MG63 (cell line): ENCODE measurements at regions not wholly inside any gene's neighbourhood (a gene's known extent, or its start where the extent isn't known, plus 50 kb on each side); places are given as distances from the start of the nearest gene placed in this dataset.
"Not testable (repeated sequence)": the region's sequence is repeated elsewhere in the genome, so short reads cannot be mapped to it uniquely, and the experiment has no call there.

Experiments
- DNase-seq: peaks from one replicate; pipeline ENCODE4 v3.0.0-alpha.2; 2020
- H3K27me3 ChIP-seq: fragments of 250-450 bp; sonication (Bioruptor Pico); 2 replicates; pipeline ENCODE4 v1.5.1; 2020; ENCODE audit warnings: mild to moderate bottlenecking, moderate library complexity
- H3K36me3 ChIP-seq: fragments of 250-450 bp; sonication (Bioruptor Pico); 2 replicates; pipeline ENCODE4 v1.5.1; 2020; ENCODE audit warnings: mild to moderate bottlenecking, moderate library complexity
- H3K4me3 ChIP-seq: fragments of 250-450 bp; sonication (Bioruptor Pico); 2 replicates; pipeline ENCODE4 v1.5.1; 2020; ENCODE audit warnings: mild to moderate bottlenecking, moderate library complexity
- H3K9me3 ChIP-seq: fragments of 250-450 bp; sonication (Bioruptor Pico); 2 replicates; pipeline ENCODE4 v1.5.1; 2020; ENCODE audit warnings: mild to moderate bottlenecking, moderate library complexity

- not testable (repeated sequence) for H3K4me3 ChIP-seq, DNase-seq, H3K36me3 ChIP-seq, H3K9me3 ChIP-seq, H3K27me3 ChIP-seq
These were observed 52.0 kb downstream of the SYT15B start for GRCh38 chr10:47711428-47711827.

DNA sequence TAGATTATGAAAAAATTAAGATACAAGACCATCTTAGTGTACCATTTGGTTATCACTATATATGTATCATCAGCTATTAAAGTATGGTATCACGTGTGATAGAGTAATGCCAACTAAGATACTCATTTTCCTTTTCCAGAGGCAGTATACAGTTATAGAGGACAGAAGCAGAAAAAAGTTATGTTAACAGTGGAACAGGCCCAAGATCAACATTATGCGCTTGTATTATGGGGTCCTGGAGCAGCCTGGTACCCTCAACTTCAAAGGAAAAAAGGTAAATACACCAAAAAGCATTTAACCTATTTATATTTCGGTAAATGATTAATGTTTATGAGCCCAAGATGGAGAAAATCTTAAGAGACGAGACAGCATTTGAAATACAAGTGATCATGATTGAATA is 52.9 kb downstream of the SYT15B start:
- DNase-seq, H3K4me3 ChIP-seq, H3K9me3 ChIP-seq, H3K36me3 ChIP-seq, H3K27me3 ChIP-seq: not testable (repeated sequence)

DNA sequence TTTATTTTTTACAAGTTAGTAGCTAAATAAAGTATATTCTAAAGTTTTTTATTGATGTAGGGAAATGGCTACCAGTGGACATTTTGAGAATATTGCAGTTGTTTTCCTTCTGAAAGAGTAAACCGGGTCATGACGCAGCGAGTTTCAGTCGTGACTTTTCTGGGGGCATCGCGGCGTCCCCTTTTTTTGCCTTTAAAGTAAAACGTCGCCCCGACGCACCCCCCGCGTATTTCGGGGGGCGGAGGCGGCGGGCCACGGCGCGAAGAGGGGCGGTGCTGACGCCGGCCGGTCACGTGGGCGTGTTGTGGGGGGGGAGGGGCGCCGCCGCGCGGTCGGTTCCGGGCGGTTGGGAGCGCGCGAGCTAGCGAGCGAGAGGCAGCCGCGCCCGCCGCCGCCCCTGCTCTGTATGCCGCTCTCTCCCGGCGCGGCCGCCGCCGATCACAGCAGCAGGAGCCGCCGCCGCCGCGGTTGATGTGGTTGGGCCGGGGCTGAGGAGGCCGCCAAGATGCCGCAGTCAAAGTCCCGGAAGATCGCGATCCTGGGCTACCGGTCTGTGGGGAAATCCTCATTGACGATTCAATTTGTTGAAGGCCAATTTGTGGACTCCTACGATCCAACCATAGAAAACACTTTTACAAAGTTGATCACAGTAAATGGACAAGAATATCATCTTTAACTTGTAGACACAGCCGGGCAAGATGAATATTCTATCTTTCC is 57.5 kb downstream of the SYT15B start:
- not testable (repeated sequence) for H3K27me3 ChIP-seq, H3K9me3 ChIP-seq, H3K36me3 ChIP-seq
- H3K4me3 ChIP-seq: peak overlapping the region; percentile 55
- peak; percentile 71 for DNase-seq

DNA sequence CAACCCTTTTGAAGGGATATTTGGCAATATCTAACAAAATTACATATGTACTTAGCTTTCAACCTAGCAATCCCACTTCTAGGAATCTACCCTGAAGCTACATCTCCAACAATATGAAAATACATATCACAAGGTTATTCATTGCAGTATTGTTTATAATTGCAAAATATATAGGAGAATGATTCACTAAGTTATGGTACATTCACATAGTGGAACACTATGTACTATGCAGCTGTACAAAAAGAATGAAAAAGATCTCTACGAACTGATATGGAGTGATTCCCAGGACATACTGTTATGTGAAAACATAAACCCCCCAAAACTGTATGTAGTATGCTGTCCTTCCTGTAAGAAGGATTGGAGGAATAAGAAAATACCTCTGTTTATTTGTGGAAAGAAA is 62.1 kb downstream of the SYT15B start:
- H3K4me3 ChIP-seq, H3K9me3 ChIP-seq, H3K36me3 ChIP-seq, H3K27me3 ChIP-seq, DNase-seq: not testable (repeated sequence)

DNA sequence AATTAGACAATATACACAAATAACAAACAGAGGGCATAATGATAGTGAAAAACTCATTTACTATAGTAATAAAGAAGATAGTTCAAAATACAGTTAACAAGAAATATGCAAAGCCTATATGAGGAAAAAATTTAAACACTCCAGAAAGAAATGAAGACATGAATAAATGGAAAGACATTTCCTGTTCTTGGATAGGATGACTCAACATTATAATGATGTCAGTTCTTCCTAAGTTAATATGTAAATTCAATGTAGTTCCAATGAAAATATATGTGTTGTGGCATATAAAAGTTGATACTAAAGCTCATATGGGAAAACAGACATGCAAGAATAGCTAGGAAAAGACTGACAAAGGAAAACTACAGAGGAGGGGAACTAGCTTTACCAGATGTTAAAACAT is 63.5 kb downstream of the SYT15B start:
- not testable (repeated sequence) for H3K36me3 ChIP-seq, H3K4me3 ChIP-seq, DNase-seq, H3K27me3 ChIP-seq, H3K9me3 ChIP-seq

DNA sequence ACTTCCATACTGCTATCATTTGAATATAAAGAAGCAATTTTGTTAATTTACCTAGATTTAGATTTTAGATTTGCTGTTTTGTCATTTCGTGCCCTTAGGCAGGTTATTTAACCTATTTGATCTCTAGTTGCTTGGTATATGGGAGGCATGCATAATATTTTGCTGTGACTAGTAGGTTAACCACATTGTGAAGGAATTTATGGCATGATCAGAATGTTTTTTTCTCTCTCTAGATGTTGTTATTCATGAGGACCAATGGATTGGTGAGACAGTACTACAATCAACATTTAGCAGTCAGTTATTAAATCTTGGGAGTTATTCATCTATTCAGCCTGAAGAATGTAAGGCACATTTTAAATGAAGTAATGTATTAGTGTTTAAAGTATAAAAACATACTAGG is 67.2 kb downstream of the SYT15B start:
- not testable (repeated sequence) for H3K9me3 ChIP-seq, H3K27me3 ChIP-seq, DNase-seq, H3K36me3 ChIP-seq, H3K4me3 ChIP-seq

DNA sequence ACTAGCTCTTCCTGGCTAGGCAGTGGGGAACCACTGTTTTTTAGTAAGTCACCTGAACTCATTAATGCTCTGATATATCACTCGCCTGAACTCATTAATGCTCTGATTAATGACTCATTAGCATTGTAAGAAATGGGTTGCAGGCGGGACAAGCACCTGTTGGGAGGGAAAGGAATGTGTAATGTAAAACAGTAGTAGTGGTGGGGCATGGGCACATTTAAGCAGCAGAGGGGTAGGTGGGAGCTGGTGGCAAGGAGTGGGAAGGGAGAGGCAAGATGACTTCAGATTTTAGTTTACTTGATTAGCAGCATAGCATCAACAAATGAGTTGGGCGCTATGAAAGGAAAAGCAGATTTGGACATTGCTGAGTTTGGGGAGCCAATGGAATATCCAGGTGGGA is 68.2 kb downstream of the SYT15B start:
- not testable (repeated sequence) for DNase-seq, H3K9me3 ChIP-seq, H3K36me3 ChIP-seq, H3K27me3 ChIP-seq, H3K4me3 ChIP-seq

- H3K36me3 ChIP-seq, H3K27me3 ChIP-seq, H3K9me3 ChIP-seq, H3K4me3 ChIP-seq, DNase-seq: not testable (repeated sequence)
These were observed 73.1 kb downstream of the SYT15B start for GRCh38 chr10:47690304-47690703.

- not testable (repeated sequence) for H3K27me3 ChIP-seq, H3K9me3 ChIP-seq, DNase-seq, H3K4me3 ChIP-seq, H3K36me3 ChIP-seq
These were observed 79.4 kb downstream of the SYT15B start for GRCh38 chr10:47683826-47684475.

GRCh38 chr10:47681638-47681990 is 81.8 kb downstream of the SYT15B start:
- not testable (repeated sequence) for H3K36me3 ChIP-seq, DNase-seq

DNA sequence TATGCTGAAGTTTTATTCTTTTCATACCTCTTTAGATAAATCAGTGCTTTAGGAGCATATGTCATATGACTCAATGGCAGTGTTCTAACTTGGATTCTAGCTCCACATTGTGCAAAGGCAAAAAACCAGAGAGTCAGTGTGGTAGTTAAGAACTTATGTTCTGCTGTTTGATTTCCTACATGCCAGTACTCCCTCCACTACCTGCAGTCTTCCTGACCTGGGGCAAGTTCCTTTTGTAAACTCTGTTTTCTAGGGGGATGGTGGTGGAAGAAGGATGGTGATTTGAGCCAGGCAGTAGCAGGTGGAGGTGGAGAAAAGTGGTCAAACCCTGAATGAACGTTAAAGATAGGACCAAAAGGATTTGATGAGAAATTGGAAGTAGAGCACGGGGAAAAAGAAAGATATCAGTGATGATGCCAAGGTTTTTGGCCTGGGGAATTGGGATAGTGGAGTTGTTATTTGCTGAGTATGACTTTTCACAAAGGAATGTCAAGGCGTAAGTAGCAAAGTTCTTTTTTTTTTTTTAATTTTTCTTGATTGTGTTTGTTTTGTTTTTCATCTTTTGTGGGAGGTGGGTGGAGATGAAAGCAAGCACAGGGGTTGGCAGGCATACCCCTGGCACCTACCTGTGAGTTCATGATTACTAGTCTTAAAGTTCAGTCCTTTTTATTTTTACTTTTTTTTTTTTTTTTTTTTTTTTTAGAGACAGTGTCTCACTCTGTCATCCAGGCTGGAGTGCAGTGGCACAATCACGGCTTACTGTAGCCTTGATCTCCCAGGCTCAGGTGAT is 82.3 kb downstream of the SYT15B start:
- H3K36me3 ChIP-seq, H3K27me3 ChIP-seq, DNase-seq, H3K4me3 ChIP-seq, H3K9me3 ChIP-seq: not testable (repeated sequence)

More at GRCh38 chr10:47681638-47681990, 81.8 kb downstream of the SYT15B start:
- not testable (repeated sequence) for H3K4me3 ChIP-seq, H3K9me3 ChIP-seq, H3K27me3 ChIP-seq

- not testable (repeated sequence) for H3K9me3 ChIP-seq, H3K36me3 ChIP-seq, H3K27me3 ChIP-seq, H3K4me3 ChIP-seq, DNase-seq
These were observed 87.3 kb downstream of the SYT15B start for GRCh38 chr10:47676102-47676501.

DNA sequence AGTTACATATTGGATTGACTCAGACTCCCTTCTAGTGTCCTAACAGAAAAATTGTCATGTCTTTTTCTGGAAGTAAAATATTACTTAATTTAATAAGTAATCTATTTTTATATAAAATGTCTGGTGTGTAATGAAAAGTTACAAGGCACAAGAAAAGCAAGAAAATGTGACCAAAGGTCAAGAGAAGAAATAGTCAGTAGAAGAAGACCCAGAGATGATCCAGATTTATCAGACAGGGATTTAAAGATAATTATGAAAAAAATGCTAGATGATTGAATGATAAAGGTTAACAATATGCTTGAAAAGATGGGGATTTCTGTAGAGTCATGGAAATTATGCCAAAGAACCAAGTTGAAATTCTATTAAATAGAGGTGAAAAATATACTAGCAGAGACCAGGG is 87.8 kb downstream of the SYT15B start:
- not testable (repeated sequence) for H3K9me3 ChIP-seq, H3K27me3 ChIP-seq, H3K36me3 ChIP-seq, DNase-seq, H3K4me3 ChIP-seq

GRCh38 chr10:47673128-47673527 is 90.3 kb downstream of the SYT15B start:
- H3K4me3 ChIP-seq, H3K9me3 ChIP-seq, DNase-seq, H3K36me3 ChIP-seq, H3K27me3 ChIP-seq: not testable (repeated sequence)

GRCh38 chr10:47670857-47671256 is 92.5 kb downstream of the SYT15B start:
- not testable (repeated sequence) for H3K9me3 ChIP-seq, H3K36me3 ChIP-seq, H3K27me3 ChIP-seq, DNase-seq, H3K4me3 ChIP-seq

DNA sequence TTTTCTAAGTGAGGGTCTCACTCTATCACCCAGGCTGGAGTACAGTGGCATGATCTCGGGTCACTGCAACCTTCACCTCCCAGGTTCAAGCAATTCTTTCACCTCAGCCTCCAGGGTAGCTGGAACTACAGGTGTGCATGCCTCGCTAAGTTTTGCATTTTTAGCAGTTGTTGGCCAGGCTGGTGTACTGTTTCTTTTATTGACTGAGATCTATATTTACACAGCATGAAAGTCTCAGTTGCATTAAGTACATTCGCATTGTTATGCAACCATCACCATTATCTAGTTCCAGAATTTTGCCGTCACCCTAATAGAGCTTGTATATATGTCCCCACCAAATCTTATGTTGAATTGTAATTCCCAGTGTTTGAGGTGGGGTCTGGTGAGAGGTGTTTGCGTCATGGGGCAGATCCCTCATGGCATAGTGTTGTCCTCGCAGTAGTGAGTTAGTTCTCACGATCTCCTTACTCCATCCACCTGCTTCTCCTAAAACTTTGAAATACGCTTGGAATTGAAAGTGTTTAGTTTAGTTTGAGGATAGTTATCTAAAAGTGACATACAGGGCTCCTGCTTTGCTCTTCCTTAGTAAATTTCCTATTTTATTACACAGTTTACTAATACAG is 101.3 kb downstream of the SYT15B start:
- DNase-seq, H3K36me3 ChIP-seq, H3K4me3 ChIP-seq, H3K9me3 ChIP-seq, H3K27me3 ChIP-seq: not testable (repeated sequence)

DNA sequence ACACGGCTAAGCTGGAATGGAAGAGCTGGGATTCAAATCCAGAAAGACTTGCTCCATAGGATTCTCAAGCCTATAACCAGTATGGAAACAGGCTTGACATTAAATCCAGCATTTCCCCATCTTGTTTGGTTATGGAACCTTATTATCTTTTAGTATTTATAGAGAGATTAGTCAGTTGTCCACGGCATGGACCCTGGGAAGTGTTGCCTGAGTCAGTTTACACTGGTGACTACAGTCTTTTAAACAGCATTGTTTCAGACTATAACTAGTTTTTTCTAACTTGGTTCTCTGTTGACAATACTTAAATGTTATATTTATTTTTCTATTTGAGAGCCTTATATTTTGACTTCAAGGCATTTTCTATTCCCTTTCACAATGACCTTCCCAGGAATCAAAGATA is 106.7 kb downstream of the SYT15B start:
- not testable (repeated sequence) for H3K27me3 ChIP-seq, DNase-seq, H3K4me3 ChIP-seq, H3K36me3 ChIP-seq, H3K9me3 ChIP-seq
